ENCODE measurements at regions not wholly inside any gene's neighbourhood (a gene's known extent, or its start where the extent isn't known, plus 50 kb on each side); places are given as distances from the start of the nearest gene placed in this dataset.

DNA sequence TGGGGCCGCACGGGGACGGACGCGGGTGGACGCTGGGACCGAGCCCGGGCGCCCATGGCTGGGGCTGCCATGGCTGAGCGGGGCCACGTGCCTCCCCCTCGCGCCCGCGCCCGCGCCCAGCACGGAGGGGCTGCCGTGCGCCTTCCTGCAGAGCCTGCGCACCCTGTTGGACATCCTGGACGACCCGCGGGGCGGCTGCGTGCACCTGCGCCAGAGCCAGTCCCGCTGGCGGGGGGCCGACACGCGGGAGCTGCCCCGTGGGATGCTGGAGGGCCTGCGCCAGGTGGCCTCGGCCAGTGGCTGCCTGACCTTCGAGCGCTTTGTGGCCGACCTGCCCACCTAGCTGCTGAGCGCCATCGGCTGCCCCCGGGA lies 72.5 kb upstream of the KCTD7 start:
- DNase-seq (no peak), ATAC-seq (no peak)
- no peaks in the 10 kb centered on the region for H3K9me3 ChIP-seq
- no peaks in the 10 kb centered on the region for H3K36me3 ChIP-seq (ENCODE audit: low read depth)
- no peaks in the 10 kb centered on the region for H3K4me1 ChIP-seq (ENCODE audit: low read depth)
- intact Hi-C loops (cut with DNase I, micrococcal nuclease) = no loop called here
- no peak overlapping the region for H3K4me3 ChIP-seq
- TF ChIP-seq, protein P1, sequence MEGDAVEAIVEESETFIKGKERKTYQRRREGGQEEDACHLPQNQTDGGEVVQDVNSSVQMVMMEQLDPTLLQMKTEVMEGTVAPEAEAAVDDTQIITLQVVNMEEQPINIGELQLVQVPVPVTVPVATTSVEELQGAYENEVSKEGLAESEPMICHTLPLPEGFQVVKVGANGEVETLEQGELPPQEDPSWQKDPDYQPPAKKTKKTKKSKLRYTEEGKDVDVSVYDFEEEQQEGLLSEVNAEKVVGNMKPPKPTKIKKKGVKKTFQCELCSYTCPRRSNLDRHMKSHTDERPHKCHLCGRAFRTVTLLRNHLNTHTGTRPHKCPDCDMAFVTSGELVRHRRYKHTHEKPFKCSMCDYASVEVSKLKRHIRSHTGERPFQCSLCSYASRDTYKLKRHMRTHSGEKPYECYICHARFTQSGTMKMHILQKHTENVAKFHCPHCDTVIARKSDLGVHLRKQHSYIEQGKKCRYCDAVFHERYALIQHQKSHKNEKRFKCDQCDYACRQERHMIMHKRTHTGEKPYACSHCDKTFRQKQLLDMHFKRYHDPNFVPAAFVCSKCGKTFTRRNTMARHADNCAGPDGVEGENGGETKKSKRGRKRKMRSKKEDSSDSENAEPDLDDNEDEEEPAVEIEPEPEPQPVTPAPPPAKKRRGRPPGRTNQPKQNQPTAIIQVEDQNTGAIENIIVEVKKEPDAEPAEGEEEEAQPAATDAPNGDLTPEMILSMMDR (IDR thresholded peaks at IDR 0.05) = no peak

DNA sequence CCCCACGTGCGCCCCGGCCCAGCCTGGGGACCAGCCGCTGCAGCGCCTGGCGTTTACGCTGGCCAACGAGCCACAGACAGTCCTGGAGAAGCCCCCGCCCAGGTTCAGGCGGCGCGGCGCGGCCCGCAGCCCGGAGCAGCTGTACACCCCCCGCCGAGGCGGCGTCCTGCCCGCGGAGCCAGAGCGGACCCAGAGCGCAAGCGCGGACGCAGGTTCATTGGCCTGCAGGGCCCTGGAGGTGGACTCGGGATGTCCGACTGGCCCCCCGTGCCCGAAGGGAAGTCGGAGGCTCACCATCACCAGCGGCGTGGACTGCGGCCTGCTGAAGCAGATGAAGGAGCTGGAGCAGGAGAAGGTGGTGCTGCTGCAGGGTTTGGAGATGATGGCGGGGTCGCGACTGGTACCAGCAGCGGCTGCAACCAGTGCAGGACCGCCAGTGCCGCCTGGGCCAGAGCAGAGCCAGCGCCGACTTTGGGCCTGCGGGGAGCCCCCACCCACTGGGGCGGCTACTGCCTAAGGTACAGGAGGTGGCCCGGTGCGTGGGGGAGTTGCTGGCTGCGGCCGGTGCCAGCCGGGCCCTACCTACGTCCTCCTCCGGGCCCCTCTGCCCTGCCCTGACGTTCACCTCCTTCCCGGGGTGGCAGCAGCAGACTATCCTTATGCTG lies 72.0 kb upstream of the KCTD7 start:
- H3K4me3 ChIP-seq = no peak overlapping the region
- H3K36me3 ChIP-seq (ENCODE audit: low read depth) = no peaks in the 10 kb centered on the region
- no peaks in the 10 kb centered on the region for H3K4me1 ChIP-seq (ENCODE audit: low read depth)
- DNase-seq = peak in 1 of 3 donors; percentile 30
- H3K9me3 ChIP-seq = no peaks in the 10 kb centered on the region
- intact Hi-C loops (cut with DNase I, micrococcal nuclease) = no loop called here
- TF ChIP-seq, protein P1 (IDR thresholded peaks at IDR 0.05) = no peak
- no peak for ATAC-seq

DNA sequence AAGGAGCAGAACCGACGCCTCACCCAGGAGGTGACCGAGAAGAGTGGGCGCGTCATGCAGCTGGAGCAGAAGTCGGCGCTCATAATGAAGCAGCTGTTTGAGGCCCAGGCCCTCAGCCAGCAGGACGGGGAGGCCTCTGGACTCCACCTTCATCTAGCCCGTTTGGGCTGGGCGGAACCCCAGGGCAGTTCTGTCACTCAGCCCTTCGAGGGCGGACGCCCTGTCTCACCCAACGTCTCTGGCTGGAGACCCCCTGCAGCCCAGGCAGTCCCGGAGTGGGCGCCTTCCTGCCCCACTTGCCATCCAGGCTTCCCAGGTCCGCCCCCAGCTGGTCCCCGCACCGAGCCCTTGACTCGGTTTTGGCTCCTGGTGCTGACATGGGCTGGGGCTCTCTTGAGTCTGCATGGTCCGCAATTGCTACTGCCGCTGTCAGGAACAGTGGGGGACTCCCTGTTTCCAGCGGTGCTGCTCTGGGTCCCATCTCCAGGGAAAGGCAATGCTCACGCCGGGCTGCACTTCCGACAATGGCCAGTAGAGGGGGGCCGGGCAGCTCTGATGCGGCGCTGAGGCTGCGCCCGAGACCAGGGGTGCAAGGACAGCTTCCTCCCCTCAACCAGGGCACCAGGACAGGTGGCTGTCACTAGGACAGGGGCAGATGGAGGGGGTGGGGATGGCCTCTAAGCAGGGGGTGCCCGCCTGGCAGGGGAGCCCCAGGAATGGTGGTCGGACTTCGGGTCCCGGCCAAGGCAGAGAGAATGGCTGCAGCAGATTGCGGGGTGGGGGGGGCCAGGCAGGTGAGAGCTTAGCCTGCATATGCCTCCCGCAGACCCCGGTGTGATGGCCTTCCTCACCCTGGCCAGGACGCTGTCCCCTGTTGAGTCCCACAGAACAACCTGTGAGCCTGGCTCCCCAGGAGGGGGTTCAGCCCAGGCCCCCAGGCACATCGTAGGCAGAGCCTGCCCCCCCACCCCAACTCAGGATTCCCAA lies 71.2 kb upstream of the KCTD7 start:
- DNase-seq (peak; percentile 73 to 88 (median 85)), ATAC-seq (peak; percentile 95)
- Histone ChIP-seq H3K4me3 (no peak overlapping the region), H3K36me3 (ENCODE audit: low read depth) (no peaks in the 10 kb centered on the region), H3K4me1 (ENCODE audit: low read depth) (no peaks in the 10 kb centered on the region), H3K9me3 (no peaks in the 10 kb centered on the region)
- TF ChIP-seq, protein P1 (IDR thresholded peaks at IDR 0.05) = peak; percentile 98
- intact Hi-C loops (cut with DNase I, micrococcal nuclease) = no loop called here

DNA sequence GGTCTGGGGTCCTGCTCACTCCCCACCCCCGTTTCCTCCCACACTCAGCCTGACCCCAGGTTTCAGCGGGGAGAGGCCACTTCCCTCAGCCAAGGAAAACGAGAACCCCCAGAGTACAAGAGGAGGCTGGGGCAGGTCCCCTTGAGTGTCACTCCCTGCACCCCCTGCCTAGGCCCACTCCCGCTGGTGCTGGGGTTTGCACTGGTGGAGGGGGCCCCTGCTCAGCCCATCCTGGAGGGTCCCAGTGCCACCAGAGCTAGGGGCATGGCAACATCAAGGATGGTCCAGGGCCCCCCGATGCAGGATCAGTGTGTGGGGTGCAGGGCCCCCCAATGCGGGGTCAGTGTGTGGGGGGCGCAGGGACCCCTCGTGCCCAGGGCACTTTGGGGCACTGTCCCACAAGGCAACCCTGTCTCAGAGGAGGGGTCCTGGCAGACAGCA lies 70.5 kb upstream of the KCTD7 start:
- ATAC-seq (peak; percentile 5), DNase-seq (no peak)
- Histone ChIP-seq H3K4me3 (no peak overlapping the region), H3K4me1 (ENCODE audit: low read depth) (no peaks in the 10 kb centered on the region), H3K9me3 (no peaks in the 10 kb centered on the region), H3K36me3 (ENCODE audit: low read depth) (no peaks in the 10 kb centered on the region)
- intact Hi-C loops (cut with DNase I, micrococcal nuclease) = no loop called here
- TF ChIP-seq, protein P1 (IDR thresholded peaks at IDR 0.05) = no peak

DNA sequence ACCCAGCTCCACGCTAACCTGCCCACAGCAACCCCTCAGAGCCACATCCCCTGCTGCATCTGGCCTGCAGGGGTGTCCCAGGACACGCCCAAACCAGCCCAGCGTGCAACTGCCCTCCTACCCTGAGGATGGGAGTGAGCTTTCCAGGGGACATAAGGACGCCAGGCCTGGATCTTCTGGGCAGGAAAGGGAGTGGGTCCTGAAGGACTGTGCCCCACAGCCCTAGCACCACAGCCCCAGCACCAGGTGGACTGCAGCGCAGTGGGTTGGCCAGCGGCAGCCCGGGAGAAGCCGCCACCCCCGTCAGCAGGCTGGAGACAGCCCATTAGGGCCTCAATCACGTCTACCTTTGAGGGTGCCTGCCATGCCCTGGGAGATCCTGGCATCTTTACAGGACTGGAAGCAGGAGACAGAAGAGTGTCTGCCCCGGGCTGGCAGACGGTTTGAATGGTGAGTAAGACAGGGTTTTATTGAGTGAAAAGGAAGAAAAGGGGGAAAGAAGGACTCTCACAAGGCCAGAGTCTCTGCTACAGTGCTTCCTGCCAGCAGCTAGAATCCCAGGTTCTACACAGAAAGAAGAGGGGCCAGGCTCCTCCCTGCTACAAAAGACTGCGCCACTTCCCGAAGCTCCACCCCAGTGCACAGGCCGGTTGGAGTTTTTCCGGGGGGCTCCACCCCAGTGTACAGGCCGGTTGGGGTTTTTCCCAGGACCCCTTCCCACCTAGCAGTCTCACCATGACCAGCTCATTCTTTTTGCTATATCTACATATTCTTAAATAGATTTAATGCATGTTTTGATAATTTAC lies 69.8 kb upstream of the KCTD7 start:
- DNase-seq (no peak), ATAC-seq (peak; percentile 6)
- no peaks in the 10 kb centered on the region for H3K36me3 ChIP-seq (ENCODE audit: low read depth)
- no peak overlapping the region for H3K4me3 ChIP-seq
- H3K9me3 ChIP-seq = no peaks in the 10 kb centered on the region
- TF ChIP-seq, protein P1 (IDR thresholded peaks at IDR 0.05) = no peak
- intact Hi-C loops (cut with DNase I, micrococcal nuclease) = no loop called here
- no peaks in the 10 kb centered on the region for H3K4me1 ChIP-seq (ENCODE audit: low read depth)
